Upper lobe of left lung (tissue), 4 donors: ENCODE measurements at regions not wholly inside any gene's neighbourhood (a gene's known extent, or its start where the extent isn't known, plus 50 kb on each side); places are given as distances from the start of the nearest gene placed in this dataset.

Experiments
- CTCF ChIP-seq, 6 experiments: fragments of 450-650 bp in 4 of 6; fragments of 200-600 bp in 2 of 6; sonication (generic) in 2 of 6; IDR thresholded peaks; one replicate each; pipeline ENCODE4 v1.5.1; 2016 to 2019; ENCODE audit warnings: antibody characterized with exemption in 6 of 6
- EP300 ChIP-seq, 4 donors: sonication (generic); formaldehyde crosslinking; IDR thresholded peaks; one replicate each; pipeline ENCODE4 v1.5.1; 2017; ENCODE audit warnings: antibody characterized with exemption in 4 of 4, control low read depth in 2 of 4
- POLR2A ChIP-seq, 4 donors: fragments of 450-650 bp; IDR thresholded peaks; one replicate each; pipeline ENCODE4 v1.5.1; 2016 to 2017; ENCODE audit warnings: antibody characterized with exemption in 4 of 4, mild to moderate bottlenecking in 2 of 4
- POLR2AphosphoS5 ChIP-seq, 2 donors: sonication (generic); formaldehyde crosslinking; IDR thresholded peaks; one replicate each; pipeline ENCODE4 v1.5.1; 2017; ENCODE audit warnings: antibody characterized with exemption in 2 of 2

- no peak for TF ChIP-seq CTCF (IDR thresholded peaks at IDR 0.05)
- TF ChIP-seq POLR2A (IDR thresholded peaks at IDR 0.05): no peak
- no peak for TF ChIP-seq POLR2AphosphoS5 (IDR thresholded peaks at IDR 0.05)
- no peak for TF ChIP-seq EP300 (IDR thresholded peaks at IDR 0.05)
Observed at GRCh38 chr4:104868533-104868932, 278.1 kb upstream of the TET2 start.
